Esophagus mucosa (tissue), 1 donor: ENCODE measurements at regions not wholly inside any gene's neighbourhood (a gene's known extent, or its start where the extent isn't known, plus 50 kb on each side); places are given as distances from the start of the nearest gene placed in this dataset.

Source experiments
- ATAC-seq: fragments of 200-7000 bp; cut with Tn5 transposase; one replicate; pipeline ENCODE4 v1.9.1; 2020
- donor health status: DM: yes; HTN: yes; CAD: no.

- no peak for ATAC-seq
Observed at GRCh38 chr10:44326474-44327030, 58.3 kb downstream of the CXCL12 start.

GRCh38 chr10:44325596-44326307, 59.1 kb downstream of the CXCL12 start:
- no peak for ATAC-seq

- peak; percentile 99 for ATAC-seq
Observed at GRCh38 chr10:44325157-44325556, 59.7 kb downstream of the CXCL12 start.

DNA sequence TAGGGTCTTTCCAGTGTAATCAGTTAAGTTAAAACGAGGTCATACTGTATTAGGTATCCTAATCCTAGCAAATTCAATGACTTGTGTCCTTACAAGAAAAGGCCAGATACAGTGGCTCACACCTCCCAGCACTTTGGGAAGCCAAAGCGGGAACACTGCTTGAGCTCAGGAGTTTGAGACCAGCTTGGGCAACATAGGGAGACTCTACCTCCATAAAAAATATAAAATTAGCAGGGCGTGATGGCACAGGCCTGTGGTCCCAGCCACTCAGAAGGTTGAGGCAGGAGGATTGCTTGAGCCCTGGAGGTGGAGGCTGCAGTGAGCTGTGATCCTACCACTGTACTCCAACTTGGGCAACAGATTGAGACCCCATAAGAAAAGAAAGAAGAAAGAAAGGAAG, 61.1 kb downstream of the CXCL12 start:
- no peak for ATAC-seq

- no peak for ATAC-seq
Observed at GRCh38 chr10:44322137-44322536, 62.8 kb downstream of the CXCL12 start.

GRCh38 chr10:44320756-44321155, 64.1 kb downstream of the CXCL12 start:
- ATAC-seq, result no peak

DNA sequence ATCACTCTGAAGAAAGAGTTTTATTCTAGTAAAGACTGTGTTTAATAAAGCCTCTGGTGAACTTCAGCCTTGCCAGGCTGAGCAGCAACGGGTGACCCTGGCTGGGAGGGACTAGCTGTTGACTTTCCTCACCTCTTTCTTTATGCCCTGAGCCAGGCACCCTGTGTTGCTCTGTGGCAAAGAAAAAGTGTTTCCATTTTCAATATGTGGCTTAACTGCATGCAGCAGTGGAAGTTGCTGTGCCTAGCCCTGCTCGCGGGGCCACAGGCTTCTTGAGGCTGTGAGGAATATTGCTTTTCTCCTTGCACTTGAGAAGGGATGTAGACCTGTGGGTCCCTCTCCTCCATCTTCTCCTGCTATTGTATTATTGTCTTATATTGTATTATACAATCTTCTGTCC, 67.0 kb downstream of the CXCL12 start:
- no peak for ATAC-seq

DNA sequence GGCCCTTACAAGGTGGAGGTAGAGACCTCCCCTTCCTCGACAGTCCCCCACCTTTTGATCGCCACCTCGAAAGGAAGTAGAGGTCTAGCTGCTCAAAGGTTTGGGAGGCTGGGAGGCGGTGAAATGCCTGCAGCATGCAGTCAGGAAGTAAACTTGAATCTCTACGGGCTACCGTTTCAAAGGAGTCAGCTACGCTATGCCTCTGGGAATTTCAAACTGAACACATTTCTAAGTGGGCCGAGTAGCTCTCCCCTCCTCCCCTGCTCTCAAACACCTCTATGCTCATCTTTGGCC, 68.0 kb downstream of the CXCL12 start:
- ATAC-seq, result no peak

- ATAC-seq, result peak; percentile 33
Observed at GRCh38 chr10:44316187-44316921, 68.5 kb downstream of the CXCL12 start.

GRCh38 chr10:44314802-44315460, 70.0 kb downstream of the CXCL12 start:
- no peak for ATAC-seq

DNA sequence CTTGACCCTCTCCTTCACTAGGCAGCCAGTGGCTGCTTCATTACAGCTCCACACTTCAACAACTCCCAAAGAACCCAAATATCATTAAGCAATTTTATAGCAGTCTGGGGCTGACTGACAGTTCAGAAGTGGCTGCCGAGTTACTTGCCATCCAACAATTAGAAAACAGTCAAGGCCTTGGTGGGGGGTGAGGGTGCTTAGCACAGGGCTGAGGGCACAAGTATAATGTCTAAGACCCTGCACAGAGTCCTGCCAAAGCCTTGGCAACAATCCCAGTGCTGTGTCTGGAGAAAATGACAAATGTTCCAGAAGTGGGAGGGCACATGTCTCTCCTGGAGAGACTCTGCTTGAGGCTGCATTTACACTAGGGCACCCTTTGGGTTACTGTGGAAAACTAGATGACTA, 71.1 kb downstream of the CXCL12 start:
- ATAC-seq, result no peak

GRCh38 chr10:44312401-44312800, 72.5 kb downstream of the CXCL12 start:
- no peak for ATAC-seq

- ATAC-seq, result no peak
Observed at GRCh38 chr10:44311563-44312051, 73.3 kb downstream of the CXCL12 start.

- ATAC-seq, result peak; percentile 92
Observed at GRCh38 chr10:44310762-44311562, 73.9 kb downstream of the CXCL12 start.

- ATAC-seq, result no peak
Observed at GRCh38 chr10:44309939-44310761, 74.7 kb downstream of the CXCL12 start.

DNA sequence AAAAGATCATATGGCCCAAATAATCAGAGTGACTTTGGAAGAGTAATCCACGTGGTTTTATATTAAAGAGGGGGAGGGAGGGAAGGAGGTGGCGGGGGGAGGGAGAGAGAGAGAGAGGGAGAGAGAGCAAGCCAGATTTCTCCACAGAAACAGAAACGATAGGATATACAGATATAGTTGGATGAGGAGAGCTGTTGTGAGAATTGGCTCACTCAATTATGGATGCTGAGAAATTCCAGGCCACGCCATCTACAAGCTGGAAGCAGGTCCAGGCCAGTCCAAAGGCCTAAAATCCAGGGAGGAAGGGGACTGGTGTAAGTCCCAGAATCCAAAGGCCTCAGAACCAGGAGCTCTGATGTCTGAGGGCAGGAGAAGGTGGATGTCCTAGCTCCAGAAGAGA, 75.5 kb downstream of the CXCL12 start:
- ATAC-seq, result no peak

GRCh38 chr10:44308935-44309334, 76.0 kb downstream of the CXCL12 start:
- ATAC-seq, result no peak

DNA sequence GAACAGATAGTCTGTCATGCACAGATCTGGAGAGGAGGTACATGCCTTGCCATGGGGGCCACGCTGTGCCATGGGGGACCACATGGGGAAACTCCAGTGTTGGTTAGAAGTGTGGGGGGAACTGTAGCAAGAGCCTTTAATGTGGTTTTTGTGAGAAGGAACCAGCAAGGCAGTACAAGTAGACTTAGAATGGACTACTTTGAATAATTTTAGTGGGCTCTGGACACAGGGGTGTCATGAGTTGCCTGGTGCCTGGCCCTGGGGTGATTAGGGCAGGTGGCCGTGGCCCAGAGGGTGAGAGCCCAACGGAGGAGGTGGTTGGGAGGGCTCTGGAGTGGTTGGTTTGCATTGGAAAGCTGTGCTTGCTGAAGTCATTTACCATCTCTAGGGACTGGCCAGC, 77.2 kb downstream of the CXCL12 start:
- ATAC-seq, result no peak

DNA sequence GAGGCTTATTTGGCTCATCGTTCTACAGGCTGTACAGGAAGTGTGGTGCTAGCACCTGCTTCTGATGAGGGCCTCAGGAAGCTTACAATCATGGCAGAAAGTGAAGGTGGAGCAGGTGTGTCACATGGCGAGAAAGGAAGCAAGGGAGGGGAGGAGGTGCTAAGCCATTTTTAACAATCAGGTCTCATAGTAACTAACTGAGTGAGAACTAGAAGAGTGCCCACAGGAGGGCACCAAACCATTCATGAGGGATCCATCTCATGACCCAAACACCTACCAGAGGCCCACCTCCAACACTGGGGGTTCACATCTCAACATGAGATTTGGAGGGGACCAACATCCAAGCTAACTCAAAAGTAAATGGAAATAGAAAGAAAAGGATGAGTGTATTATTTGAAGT, 78.1 kb downstream of the CXCL12 start:
- ATAC-seq, result no peak

GRCh38 chr10:44306147-44306710, 78.7 kb downstream of the CXCL12 start:
- ATAC-seq, result no peak

GRCh38 chr10:44301781-44302355, 83.0 kb downstream of the CXCL12 start:
- no peak for ATAC-seq
